Thyroid gland (tissue), 4 donors: ENCODE measurements at regions not wholly inside any gene's neighbourhood (a gene's known extent, or its start where the extent isn't known, plus 50 kb on each side); places are given as distances from the start of the nearest gene placed in this dataset.

Experiments used
- DNase-seq, 2 donors: peaks; one replicate each; pipeline ENCODE4 v3.0.0-alpha.2; 2019
- H3K27ac ChIP-seq, 3 donors: fragments of 200-600 bp; sonication (generic); 1 replicate in 2 of 3; 2 replicates in 1 of 3; pipeline ENCODE4 v1.5.1; 2016 to 2019; ENCODE audit warnings: mild to moderate bottlenecking in 1 of 3, moderate library complexity in 1 of 3
- H3K27me3 ChIP-seq: fragments of 200-600 bp; sonication (generic); one replicate; pipeline ENCODE4 v1.5.1; 2019
- H3K36me3 ChIP-seq, 2 donors: fragments of 200-600 bp; sonication (generic); one replicate each; pipeline ENCODE4 v1.5.1; 2016 to 2019
- H3K4me1 ChIP-seq, 2 donors: fragments of 200-600 bp; sonication (generic); one replicate each; pipeline ENCODE4 v1.5.1; 2017 to 2019
- H3K4me3 ChIP-seq, 3 donors: fragments of 200-600 bp; sonication (generic); replicated peaks in 1 of 3; 1 replicate in 2 of 3; 2 replicates in 1 of 3; pipeline ENCODE4 v1.5.1; 2016; ENCODE audit warnings: mild to moderate bottlenecking in 1 of 3
- H3K9me3 ChIP-seq: fragments of 200-600 bp; sonication (generic); one replicate; pipeline ENCODE4 v1.5.1; 2017
- CTCF ChIP-seq, 6 experiments: fragments of 200-600 bp in 3 of 6; fragments of 450-650 bp in 3 of 6; sonication (generic) in 3 of 6; IDR thresholded peaks; one replicate each; pipeline ENCODE4 v1.5.1; 2016 to 2019; ENCODE audit warnings: antibody characterized with exemption in 6 of 6, mild to moderate bottlenecking in 2 of 6, inconsistent platforms in 1 of 6, moderate library complexity in 1 of 6
- POLR2A ChIP-seq, 2 donors: fragments of 450-650 bp; IDR thresholded peaks; one replicate each; pipeline ENCODE4 v1.6.1; 2017; ENCODE audit warnings: antibody characterized with exemption in 2 of 2, mild to moderate bottlenecking in 2 of 2, moderate library complexity in 1 of 2
- WGBS, 2 donors: methylation state at CpG; one replicate each; pipeline ENCODE4 v1.1.5; 2017; 5-methylcytosine and 5-hydroxymethylcytosine counted together
- intact Hi-C: fragments of 100-400 bp; cut with DNase I; formaldehyde crosslinking; loops from one replicate; pipeline ENCODE4 v1.15.1; 2023

DNA sequence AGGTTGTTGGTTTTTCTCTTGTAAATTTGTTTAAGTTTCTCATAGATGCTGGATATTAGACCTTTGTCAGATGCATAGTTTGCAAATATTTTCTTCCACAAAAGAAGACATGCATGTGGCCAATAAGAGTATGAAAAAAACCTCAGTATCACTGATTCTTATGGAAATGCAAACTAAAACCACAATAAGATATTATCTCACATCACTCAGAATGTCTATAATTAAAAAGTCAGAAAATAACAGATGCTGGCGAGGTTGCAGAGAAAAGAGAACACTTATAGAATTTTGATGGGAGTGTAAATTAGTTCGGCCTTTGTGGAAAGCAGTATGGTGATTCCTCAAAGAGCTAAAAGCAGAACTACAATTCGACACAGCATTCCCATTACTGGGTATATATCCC lies 1355.6 kb downstream of the FAM133A start:
- H3K27me3 ChIP-seq: no peaks in the 10 kb centered on the region
- no peak overlapping the region for H3K4me3 ChIP-seq
- intact Hi-C loops: no loop called here
- H3K27ac ChIP-seq: no peak overlapping the region
- H3K4me1 ChIP-seq: no peaks in the 10 kb centered on the region
- 57 to 59% methylated on average over 3 of the region's 3 CpGs for WGBS, 2 donors
- no peaks in the 10 kb centered on the region for H3K36me3 ChIP-seq
- TF ChIP-seq POLR2A (IDR thresholded peaks at IDR 0.05): no peak
- no peak for TF ChIP-seq CTCF (IDR thresholded peaks at IDR 0.05)
- DNase-seq: no peak
- no peaks in the 10 kb centered on the region for H3K9me3 ChIP-seq

DNA sequence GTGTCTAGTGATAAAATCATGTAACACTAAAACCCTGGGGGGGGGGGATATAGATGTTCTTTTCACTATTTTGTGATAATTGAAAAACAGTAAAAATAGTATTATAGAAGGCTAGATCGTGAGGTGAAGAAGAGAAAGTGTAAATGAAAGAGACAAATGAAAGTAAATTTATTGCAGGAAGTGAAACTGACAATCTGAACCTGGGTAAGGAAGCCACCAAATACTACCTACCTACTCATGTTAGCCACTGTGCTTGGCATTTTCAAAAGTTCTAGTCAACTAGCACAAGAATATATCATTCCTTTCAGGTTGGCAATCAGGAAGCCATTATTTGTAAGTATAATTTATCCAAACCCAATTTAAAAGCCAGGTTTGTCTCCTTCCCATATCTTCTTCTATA lies 1366.1 kb downstream of the FAM133A start:
- 74 to 79% methylated on average over 1 of the region's 1 CpG for WGBS, 2 donors
- DNase-seq: no peak
- no peak overlapping the region for H3K27ac ChIP-seq

GRCh38 chrX:95044331-95044730 lies 1370.3 kb downstream of the FAM133A start:
- 58 to 73% methylated on average over 4 of the region's 4 CpGs for WGBS, 2 donors
- H3K27me3 ChIP-seq: no peaks in the 10 kb centered on the region
- H3K36me3 ChIP-seq: no peaks in the 10 kb centered on the region
- H3K4me3 ChIP-seq: no peak overlapping the region
- DNase-seq: no peak
- TF ChIP-seq CTCF (IDR thresholded peaks at IDR 0.05) (no peak), POLR2A (IDR thresholded peaks at IDR 0.05) (no peak)
- intact Hi-C loops: no loop called here
- H3K4me1 ChIP-seq: no peaks in the 10 kb centered on the region
- H3K9me3 ChIP-seq: no peaks in the 10 kb centered on the region
- H3K27ac ChIP-seq: no peak overlapping the region

More for the DNA sequence above, 1366.1 kb downstream of the FAM133A start:
- no peak for TF ChIP-seq CTCF (IDR thresholded peaks at IDR 0.05)
- no peak for TF ChIP-seq POLR2A (IDR thresholded peaks at IDR 0.05)
- Histone ChIP-seq H3K4me3 (no peak overlapping the region), H3K36me3 (no peaks in the 10 kb centered on the region), H3K27me3 (no peaks in the 10 kb centered on the region), H3K4me1 (no peaks in the 10 kb centered on the region), H3K9me3 (no peaks in the 10 kb centered on the region)
- intact Hi-C loops: no loop called here

GRCh38 chrX:95055991-95056390 lies 1382.0 kb downstream of the FAM133A start:
- H3K27ac ChIP-seq: no peak overlapping the region
- intact Hi-C loops: no loop called here
- no peak overlapping the region for H3K4me3 ChIP-seq
- no peaks in the 10 kb centered on the region for H3K27me3 ChIP-seq
- H3K9me3 ChIP-seq: no peaks in the 10 kb centered on the region
- no peak for DNase-seq
- WGBS, 2 donors: 90 to 92% methylated on average over 2 of the region's 2 CpGs
- TF ChIP-seq POLR2A (IDR thresholded peaks at IDR 0.05) (no peak), CTCF (IDR thresholded peaks at IDR 0.05) (no peak)
- no peaks in the 10 kb centered on the region for H3K4me1 ChIP-seq
- no peaks in the 10 kb centered on the region for H3K36me3 ChIP-seq

DNA sequence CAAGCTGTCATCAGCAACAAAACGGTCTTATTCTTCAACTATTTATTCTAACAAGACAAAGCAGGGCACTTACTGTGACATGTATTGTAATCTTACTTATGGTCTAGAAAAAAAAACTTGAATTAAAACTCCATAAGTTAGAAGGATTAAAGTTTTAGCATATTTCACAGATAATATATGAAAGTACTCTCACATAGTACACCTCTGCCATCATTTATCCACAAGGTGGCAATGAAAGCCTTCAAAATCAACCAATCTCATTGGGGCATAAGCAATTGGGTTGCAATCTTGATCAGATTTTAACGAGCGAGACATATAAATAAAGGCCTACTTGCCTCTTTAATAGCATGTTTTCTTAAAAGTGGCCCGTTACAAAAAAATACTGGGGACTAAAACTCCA lies 1382.9 kb downstream of the FAM133A start:
- Histone ChIP-seq H3K4me3 (no peak overlapping the region), H3K27ac (no peak overlapping the region), H3K4me1 (no peaks in the 10 kb centered on the region), H3K36me3 (no peaks in the 10 kb centered on the region), H3K9me3 (no peaks in the 10 kb centered on the region), H3K27me3 (no peaks in the 10 kb centered on the region)
- whole genome bisulfite sequencing, 2 donors: 70 to 80% methylated on average over 4 of the region's 4 CpGs
- DNase-seq: no peak
- intact Hi-C loops: no loop called here
- no peak for TF ChIP-seq CTCF (IDR thresholded peaks at IDR 0.05)
- TF ChIP-seq POLR2A (IDR thresholded peaks at IDR 0.05): no peak
